ENCODE measurements at regions not wholly inside any gene's neighbourhood (a gene's known extent, or its start where the extent isn't known, plus 50 kb on each side); places are given as distances from the start of the nearest gene placed in this dataset.

- Histone ChIP-seq H4K91ac (ENCODE audit: insufficient read depth, low read depth, low read length) (no peak overlapping the region), H2BK15ac (ENCODE audit: low read depth, low read length) (no peak overlapping the region), H4K8ac (ENCODE audit: low read depth in 2 of 2, low read length in 2 of 2) (no peak overlapping the region), H3K36me3 (ENCODE audit: control insufficient read depth, insufficient read depth, low read length) (no peaks in the 10 kb centered on the region), H4K20me1 (ENCODE audit: insufficient read depth, low read length) (no peaks in the 10 kb centered on the region), H2AK9ac (replicated peaks; ENCODE audit: low read depth, low read length, poor library complexity) (no peak overlapping the region), H3K9ac (ENCODE audit: low read depth, low read length) (no peak overlapping the region), H2BK120ac (ENCODE audit: low read depth, low read length) (no peak overlapping the region), H3K4ac (ENCODE audit: low read depth, low read length) (no peak overlapping the region), H3K9me1 (ENCODE audit: insufficient read depth, low read length) (no peaks in the 10 kb centered on the region), H3K9me3 (ENCODE audit: control insufficient read depth, insufficient read depth, low read length) (no peaks in the 10 kb centered on the region), H3K27ac (ENCODE audit: insufficient read depth, low read length) (no peak overlapping the region), H3K18ac (ENCODE audit: low read depth, low read length) (no peak overlapping the region), H3K14ac (replicated peaks; ENCODE audit: low read depth, low read length) (no peak overlapping the region), H2BK5ac (ENCODE audit: low read depth, low read length, poor library complexity, severe bottlenecking) (no peak overlapping the region), H3K27me3 (ENCODE audit: control insufficient read depth, insufficient read depth, low read length) (no peaks in the 10 kb centered on the region), H2BK20ac (ENCODE audit: low read depth, low read length) (no peak overlapping the region), H3K56ac (ENCODE audit: extremely low read depth, insufficient read depth, low read length) (no peak overlapping the region), H2AFZ (replicated peaks; ENCODE audit: low read length, poor library complexity) (no peak overlapping the region), H3K23ac (ENCODE audit: low read depth, low read length) (no peak overlapping the region), H3K79me1 (ENCODE audit: low read depth in 1 of 2, low read length in 2 of 2) (no peaks in the 10 kb centered on the region), H3K4me3 (ENCODE audit: insufficient read depth, low read depth, low read length) (no peak overlapping the region), H2AK5ac (ENCODE audit: low read depth, low read length) (no peak overlapping the region), H3K4me1 (ENCODE audit: control insufficient read depth, insufficient read depth, low read length) (no peaks in the 10 kb centered on the region), H3K4me2 (ENCODE audit: low read depth, low read length) (no peak overlapping the region), H4K5ac (ENCODE audit: low read depth, low read length) (no peak overlapping the region)
- no peak for TF ChIP-seq ELK1 (IDR thresholded peaks at IDR 0.05; ENCODE audit: borderline replicate concordance, low read depth, low read length)
- TF ChIP-seq CEBPB (IDR thresholded peaks at IDR 0.05; ENCODE audit: low read depth, low read length), result no peak
- no peak for TF ChIP-seq BHLHE40 (IDR thresholded peaks at IDR 0.05; ENCODE audit: low read depth, low read length)
- no peak for TF ChIP-seq MAZ (IDR thresholded peaks at IDR 0.05; ENCODE audit: borderline replicate concordance, low read depth, low read length)
- TF ChIP-seq CHD1 (IDR thresholded peaks at IDR 0.05; ENCODE audit: low read depth, low read length), result no peak
- TF ChIP-seq USF2 (IDR thresholded peaks at IDR 0.05; ENCODE audit: low read depth, low read length), result no peak
- TF ChIP-seq CTCF (conservative IDR thresholded peaks at IDR 0.05; ENCODE audit: low read depth, low read length), result no peak
- no peak for TF ChIP-seq POLR2A (IDR thresholded peaks at IDR 0.05; ENCODE audit: low read depth, low read length)
- TF ChIP-seq RCOR1 (IDR thresholded peaks at IDR 0.05; ENCODE audit: insufficient replicate concordance, low read length), result no peak
- no peak for TF ChIP-seq RFX5 (IDR thresholded peaks at IDR 0.05; ENCODE audit: low read depth, low read length)
- TF ChIP-seq MAFK (IDR thresholded peaks at IDR 0.05; ENCODE audit: low read depth, low read length), result no peak
- no peak for TF ChIP-seq NFE2L2 (IDR thresholded peaks at IDR 0.05; ENCODE audit: low read depth, low read length)
- POLR2A ChIA-PET (ENCODE audit: unreplicated experiment), result no interaction called here
- no peak for ATAC-seq (ENCODE audit: low read depth)
- in situ Hi-C loops (cut with MboI; ENCODE audit: low sequenced_read_pairs) (no loop called here), dilution Hi-C loops (cut with HindIII; ENCODE audit: low sequenced_read_pairs, unreplicated experiment) (no loop called here), intact Hi-C loops (cut with micrococcal nuclease) (no loop called here)
- no peak for DNase-seq
- CTCF ChIA-PET, result no interaction called here
- no TSS peak for BruUV-seq (replicated peaks)
- WGBS, 2 experiments (ENCODE audit: extremely low coverage in 2 of 2, insufficient read length in 1 of 2), result no CpG with 5 or more reads among the region's 7 CpGs
Observed at GRCh38 chr5:106874531-106874930, 796.2 kb downstream of the EFNA5 start.

Measured in IMR-90 (cell line).